DMS79 (cell line): ENCODE measurements at regions not wholly inside any gene's neighbourhood (a gene's known extent, or its start where the extent isn't known, plus 50 kb on each side); places are given as distances from the start of the nearest gene placed in this dataset.
"Not testable (repeated sequence)": the region's sequence is repeated elsewhere in the genome, so short reads cannot be mapped to it uniquely, and the experiment has no call there.

Experiments used
- DNase-seq: peaks from one replicate; lab custom pipeline; 2025; lab: John Stamatoyannopoulos, UW

GRCh38 chr3:10627884-10628572 lies 122.6 kb upstream of the ATP2B2 start:
- DNase-seq = no peak

- no peak for DNase-seq
Measured at GRCh38 chr3:10628891-10629670, 123.7 kb upstream of the ATP2B2 start.

GRCh38 chr3:10629671-10630040 lies 124.3 kb upstream of the ATP2B2 start:
- no peak for DNase-seq

DNA sequence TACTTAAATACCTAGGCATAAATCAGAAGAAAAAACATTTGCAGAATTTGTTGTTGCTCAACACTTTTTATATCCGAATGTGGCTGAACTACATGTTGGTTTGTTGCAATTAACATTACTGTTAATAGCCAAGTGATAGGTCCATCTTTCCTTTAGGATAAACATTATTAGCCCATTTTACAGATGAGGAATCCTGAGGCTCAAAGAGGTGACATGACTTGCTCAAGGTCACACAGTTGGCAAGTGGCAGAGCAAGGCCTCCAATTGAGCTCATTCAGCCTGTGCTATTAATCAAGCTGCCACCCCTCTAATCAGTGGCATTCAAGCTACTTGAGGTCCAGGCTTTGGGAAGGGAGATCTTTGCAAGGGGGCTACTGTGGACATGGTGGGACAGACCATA lies 125.8 kb upstream of the ATP2B2 start:
- no peak for DNase-seq

- DNase-seq = no peak
Measured at GRCh38 chr3:10632125-10632524, 126.7 kb upstream of the ATP2B2 start.

DNA sequence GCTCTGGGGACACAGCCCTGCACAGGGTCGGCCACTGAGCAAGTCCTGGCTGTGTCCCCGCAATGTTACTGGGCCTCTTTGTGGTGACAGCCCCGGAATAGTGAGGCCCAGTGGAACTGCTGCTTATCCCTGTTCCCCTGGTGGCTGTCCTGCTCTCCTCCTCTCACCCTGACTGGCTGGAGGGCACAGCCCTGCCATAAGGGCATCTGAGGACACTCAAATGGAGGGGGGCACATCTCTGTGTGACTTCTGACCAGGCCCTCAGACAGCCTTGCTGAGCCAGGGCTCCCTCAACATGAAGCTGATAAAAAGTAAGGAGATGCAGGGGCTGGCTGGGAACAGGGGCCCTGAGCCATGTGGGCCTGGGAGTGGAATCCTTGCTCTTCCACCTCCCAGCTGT lies 127.4 kb upstream of the ATP2B2 start:
- no peak for DNase-seq

DNA sequence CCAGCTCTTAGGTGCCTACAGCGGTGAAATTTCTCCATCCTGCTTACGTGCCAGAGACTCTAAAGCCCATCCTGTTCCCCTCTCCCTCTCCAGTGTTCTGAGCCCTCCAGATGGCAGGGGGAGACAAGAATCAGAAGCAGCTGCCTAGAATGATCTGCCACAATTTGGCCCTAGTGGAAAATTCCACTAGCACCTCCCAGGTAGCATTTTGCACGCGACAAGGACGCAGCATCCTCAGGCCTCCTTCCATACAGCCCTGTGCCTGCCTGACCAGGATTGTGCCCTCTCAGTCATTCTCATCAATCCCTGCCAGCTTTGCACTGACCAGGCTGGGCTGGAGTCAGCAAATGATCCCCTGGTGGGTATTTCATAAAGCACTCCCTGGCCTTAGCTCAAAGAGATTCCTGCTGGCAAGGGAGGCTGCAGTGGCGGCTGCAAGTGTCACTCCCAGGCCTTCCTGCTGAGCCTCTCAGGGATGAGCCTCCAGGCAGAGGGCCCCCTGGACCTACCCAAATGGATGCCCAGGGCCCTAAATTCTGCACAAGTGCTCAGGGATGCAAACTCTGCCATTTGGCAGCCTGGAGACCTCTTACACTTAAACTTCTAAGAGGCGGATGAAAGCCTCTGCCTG lies 130.2 kb upstream of the ATP2B2 start:
- no peak for DNase-seq

DNA sequence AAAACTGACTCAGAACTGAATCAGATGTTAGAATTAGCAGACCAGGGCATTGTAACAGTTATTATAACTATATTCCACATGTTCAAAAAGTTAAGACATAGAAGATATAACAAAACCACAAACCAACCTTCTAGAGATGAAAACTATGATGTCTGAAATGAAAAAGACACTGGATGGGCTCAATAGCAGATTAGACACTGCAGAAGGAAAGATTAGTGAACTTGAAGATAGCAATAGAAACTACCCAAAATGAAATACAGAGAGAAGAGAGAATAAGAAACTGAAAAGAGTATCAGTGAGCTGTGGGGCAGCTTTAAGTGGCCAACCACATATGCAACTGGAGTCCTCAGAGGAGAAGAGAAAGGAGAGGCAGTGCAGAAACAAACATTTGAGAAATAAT lies 132.0 kb upstream of the ATP2B2 start:
- no peak for DNase-seq

GRCh38 chr3:10638466-10638865 lies 133.1 kb upstream of the ATP2B2 start:
- no peak for DNase-seq

GRCh38 chr3:10641760-10642159 lies 136.4 kb upstream of the ATP2B2 start:
- DNase-seq = no peak

DNA sequence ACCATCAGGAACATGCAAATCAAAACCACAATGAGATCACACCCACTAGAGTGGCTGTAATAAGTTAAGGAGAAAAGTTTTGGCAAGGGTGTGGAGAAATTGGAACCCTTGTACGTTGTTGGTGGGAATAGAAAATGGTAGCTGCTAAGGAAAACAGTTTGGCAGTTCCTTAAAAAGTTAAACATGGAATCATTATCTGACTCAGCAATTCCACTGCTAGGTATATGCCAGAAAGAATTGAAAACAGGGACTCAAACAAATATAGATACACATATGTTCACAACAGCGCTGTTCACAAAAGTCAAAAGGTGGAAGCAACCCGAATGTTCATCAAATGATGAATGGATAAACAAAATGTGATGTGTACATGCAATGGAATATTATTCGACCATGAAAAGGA lies 138.8 kb upstream of the ATP2B2 start:
- DNase-seq = no peak

- DNase-seq = no peak
Measured at GRCh38 chr3:10645800-10646199, 140.4 kb upstream of the ATP2B2 start.

GRCh38 chr3:10646531-10647335 lies 141.3 kb upstream of the ATP2B2 start:
- DNase-seq = no peak

- no peak for DNase-seq
Measured at GRCh38 chr3:10647376-10647775, 142.0 kb upstream of the ATP2B2 start.

- DNase-seq = no peak
Measured at GRCh38 chr3:10648181-10648580, 142.8 kb upstream of the ATP2B2 start.

- DNase-seq = not testable (repeated sequence)
Measured at GRCh38 chr3:10649463-10649862, 144.1 kb upstream of the ATP2B2 start.

DNA sequence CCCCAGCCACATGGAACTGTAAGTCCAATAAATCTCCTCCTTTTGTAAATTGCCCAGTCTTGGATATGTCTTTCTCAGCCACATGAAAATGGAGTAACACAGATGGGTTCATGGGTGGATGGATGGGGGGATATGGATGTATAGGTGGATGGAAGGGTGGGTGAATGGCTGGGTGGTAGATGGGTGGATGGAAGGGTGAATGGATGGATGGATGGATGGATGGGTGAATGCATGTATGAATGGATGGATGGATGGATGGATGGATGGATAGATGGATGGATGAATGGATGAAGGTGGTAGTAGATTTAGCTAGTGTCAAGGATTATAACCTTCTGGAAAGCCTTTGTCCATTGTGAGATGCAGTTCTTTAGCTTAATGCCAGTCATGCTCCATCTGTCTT lies 146.1 kb upstream of the ATP2B2 start:
- no peak for DNase-seq

DNA sequence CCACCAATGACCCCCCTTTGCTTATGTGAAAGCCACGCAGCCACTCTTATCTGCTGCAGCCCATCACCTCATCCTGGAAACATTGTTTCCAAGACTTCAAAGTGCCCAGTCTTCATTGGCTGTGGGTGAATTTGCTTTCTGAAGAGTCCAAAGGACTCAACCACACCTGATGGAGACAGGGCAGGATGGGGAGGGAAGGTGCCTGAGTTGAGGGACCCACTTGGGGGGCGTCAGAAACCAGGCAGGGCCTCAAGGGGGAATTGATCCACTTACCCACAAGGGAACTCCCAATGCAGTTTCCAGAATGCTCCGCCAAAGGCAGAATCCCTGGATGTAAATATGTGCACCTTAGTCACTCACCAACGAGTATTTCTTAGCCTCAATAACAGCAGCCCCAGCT lies 147.9 kb upstream of the ATP2B2 start:
- no peak for DNase-seq

DNA sequence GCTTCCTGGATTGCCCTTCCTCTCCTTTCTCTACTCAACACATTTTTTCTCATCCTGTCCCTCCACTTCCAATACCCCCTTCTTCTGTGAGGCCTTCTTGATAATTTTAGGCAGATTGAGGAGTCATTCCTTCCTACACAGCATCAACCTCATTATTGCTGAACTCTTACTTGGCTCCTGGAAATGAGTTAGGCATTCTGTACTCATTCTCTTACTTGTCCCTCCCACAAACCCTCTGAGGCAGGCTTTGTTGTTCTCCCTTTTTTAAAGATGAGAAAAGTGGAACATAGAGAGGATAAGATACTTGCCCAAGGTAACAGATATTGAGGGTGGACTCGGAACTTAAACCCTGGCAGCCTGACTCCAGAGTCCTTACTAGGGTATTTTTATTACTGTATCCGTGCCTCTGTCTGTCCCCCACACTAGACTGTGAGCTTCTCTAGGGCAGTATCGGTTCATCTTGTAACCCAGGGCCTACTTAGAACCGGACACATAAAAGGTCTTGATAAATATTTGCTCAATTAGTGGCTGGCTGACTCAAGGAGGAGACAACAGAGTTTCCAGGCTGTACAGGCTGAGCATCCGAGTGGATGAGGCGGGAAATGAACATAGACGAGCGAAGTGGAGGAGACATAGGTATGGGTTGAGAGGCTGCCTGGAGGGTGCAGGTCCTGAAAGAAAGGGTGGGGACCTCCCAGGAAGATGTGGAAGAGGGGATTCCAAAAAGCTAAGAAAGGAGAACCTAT lies 148.7 kb upstream of the ATP2B2 start:
- no peak for DNase-seq

DNA sequence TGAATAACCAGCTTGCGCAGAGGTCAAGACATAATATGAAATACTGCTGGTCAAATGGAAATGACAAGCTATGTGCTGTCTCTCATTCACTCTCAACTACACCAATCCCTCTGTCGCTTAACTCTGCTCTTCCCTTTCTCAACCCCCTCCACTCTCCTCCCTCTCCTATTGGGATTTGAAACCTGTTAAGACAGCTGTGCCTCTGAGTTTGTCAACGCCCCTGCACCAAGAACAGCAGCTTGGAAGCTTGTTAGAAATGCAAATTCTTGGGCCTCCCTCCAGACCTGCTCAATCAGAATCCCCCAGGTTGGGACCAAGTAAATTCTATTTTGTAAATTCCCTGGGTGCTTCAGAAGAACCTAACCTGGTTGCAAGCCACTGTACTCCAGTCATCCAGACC lies 149.7 kb upstream of the ATP2B2 start:
- DNase-seq = no peak

- DNase-seq = not testable (repeated sequence)
Measured at GRCh38 chr3:10657339-10657738, 152.0 kb upstream of the ATP2B2 start.

GRCh38 chr3:10665592-10665991 lies 150.4 kb upstream of the SLC6A11 start:
- DNase-seq = no peak
